DOHH2 (cell line): ENCODE measurements at regions not wholly inside any gene's neighbourhood (a gene's known extent, or its start where the extent isn't known, plus 50 kb on each side); places are given as distances from the start of the nearest gene placed in this dataset.

ENCODE experiments used
- CTCF ChIP-seq: fragments of 200-600 bp; sonication (generic); IDR thresholded peaks from one replicate; pipeline ENCODE4 v1.5.1; 2014; ENCODE audit warnings: antibody characterized with exemption, mild to moderate bottlenecking, low read depth, low read length; ENCODE audit not compliant: poor library complexity, severe bottlenecking
- EZH2phosphoT487 ChIP-seq: fragments of 200-600 bp; sonication (generic); IDR thresholded peaks from 2 replicates; pipeline ENCODE4 v1.6.1; 2017; ENCODE audit warnings: borderline replicate concordance, mild to moderate bottlenecking, antibody characterized with exemption, low read length, moderate library complexity, mixed read lengths

- TF ChIP-seq CTCF (peak; percentile 75), EZH2phosphoT487 (no peak)
Measured at GRCh38 chr2:176554101-176555048, 285.1 kb downstream of the MTX2 start.
